HG02885 (cell line): ENCODE measurements at regions not wholly inside any gene's neighbourhood (a gene's known extent, or its start where the extent isn't known, plus 50 kb on each side); places are given as distances from the start of the nearest gene placed in this dataset.

Experiments used
- ATAC-seq: cut with Tn5 transposase; IDR thresholded peaks from one replicate; pipeline ENCODE4 v1.9.1; 2021; ENCODE audit warnings: mild to moderate bottlenecking; ENCODE audit not compliant: unreplicated experiment, poor library complexity

- ATAC-seq: no peak
Measured at GRCh38 chr17:56735842-56736241, 97.9 kb downstream of the C17orf67 start.

- peak; percentile 89 for ATAC-seq
Measured at GRCh38 chr17:56737421-56738161, 96.1 kb downstream of the C17orf67 start.

- ATAC-seq: no peak
Measured at GRCh38 chr17:56739376-56739775, 94.3 kb downstream of the C17orf67 start.

- no peak for ATAC-seq
Measured at GRCh38 chr17:56739776-56740175, 93.9 kb downstream of the C17orf67 start.

- no peak for ATAC-seq
Measured at GRCh38 chr17:56740481-56740880, 93.2 kb downstream of the C17orf67 start.
